GM12873 (cell line): ENCODE measurements at regions not wholly inside any gene's neighbourhood (a gene's known extent, or its start where the extent isn't known, plus 50 kb on each side); places are given as distances from the start of the nearest gene placed in this dataset.

Source experiments
- CTCF ChIP-seq: IDR thresholded peaks from 2 replicates; pipeline ENCODE4 v1.5.1; 2012; ENCODE audit warnings: low read depth, mild to moderate bottlenecking, moderate library complexity, low read length, control low read depth; ENCODE audit not compliant: insufficient read depth; ENCODE audit errors: missing control alignments

- no peak for TF ChIP-seq CTCF
Observed at GRCh38 chr12:124507188-124508109, 60.0 kb downstream of the NCOR2 start.

DNA sequence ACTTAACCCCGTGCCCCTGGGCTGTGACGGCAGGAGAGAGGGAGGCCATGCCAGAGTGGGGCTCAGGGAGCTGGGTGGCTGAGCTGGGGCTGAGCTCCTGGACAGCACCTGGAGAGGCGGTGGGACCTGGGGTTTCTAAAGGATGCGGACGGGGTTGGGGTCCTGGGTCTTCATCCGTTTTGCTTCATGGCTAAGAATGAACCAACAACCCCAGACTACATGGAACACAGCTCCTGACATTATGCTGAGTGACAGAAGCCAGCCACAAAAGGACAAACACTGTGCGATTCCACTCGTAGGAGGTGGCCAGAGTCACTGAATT, 60.6 kb downstream of the NCOR2 start:
- TF ChIP-seq CTCF: no peak

DNA sequence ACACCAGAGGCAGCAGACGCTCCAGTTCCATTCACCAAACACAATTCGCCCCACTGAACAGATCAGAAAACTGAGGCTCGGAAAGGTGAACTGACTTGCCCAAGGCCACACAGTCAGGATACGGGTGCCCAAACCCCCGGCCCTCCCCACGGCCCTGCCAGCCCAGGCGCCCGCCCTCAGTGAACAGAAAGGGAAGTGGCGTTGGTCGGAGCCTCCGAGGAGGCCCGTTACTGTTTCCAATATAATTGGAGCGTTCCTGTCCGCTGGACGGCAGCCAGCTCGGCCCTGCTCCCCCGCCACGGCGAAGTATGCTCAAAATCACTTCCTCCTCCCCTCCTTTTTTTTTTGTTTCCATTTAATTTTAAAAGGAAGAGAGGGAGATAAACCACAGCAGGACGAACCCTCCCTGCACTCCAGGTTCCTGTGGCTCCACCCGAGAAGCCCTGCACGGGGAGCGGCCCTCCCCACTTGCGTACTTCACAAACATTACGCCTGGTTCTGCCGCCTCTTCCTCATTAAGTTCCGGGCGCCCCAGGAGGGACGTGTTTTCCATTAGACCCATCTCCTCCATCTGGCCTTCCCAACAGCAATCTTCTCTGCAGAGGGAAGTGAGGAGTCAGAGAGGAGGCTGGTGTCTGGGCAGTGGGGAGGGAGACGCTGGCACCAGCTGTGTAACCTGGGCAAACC, 61.1 kb downstream of the NCOR2 start:
- TF ChIP-seq CTCF: no peak

- TF ChIP-seq CTCF: no peak
Observed at GRCh38 chr12:124505001-124505818, 62.2 kb downstream of the NCOR2 start.

DNA sequence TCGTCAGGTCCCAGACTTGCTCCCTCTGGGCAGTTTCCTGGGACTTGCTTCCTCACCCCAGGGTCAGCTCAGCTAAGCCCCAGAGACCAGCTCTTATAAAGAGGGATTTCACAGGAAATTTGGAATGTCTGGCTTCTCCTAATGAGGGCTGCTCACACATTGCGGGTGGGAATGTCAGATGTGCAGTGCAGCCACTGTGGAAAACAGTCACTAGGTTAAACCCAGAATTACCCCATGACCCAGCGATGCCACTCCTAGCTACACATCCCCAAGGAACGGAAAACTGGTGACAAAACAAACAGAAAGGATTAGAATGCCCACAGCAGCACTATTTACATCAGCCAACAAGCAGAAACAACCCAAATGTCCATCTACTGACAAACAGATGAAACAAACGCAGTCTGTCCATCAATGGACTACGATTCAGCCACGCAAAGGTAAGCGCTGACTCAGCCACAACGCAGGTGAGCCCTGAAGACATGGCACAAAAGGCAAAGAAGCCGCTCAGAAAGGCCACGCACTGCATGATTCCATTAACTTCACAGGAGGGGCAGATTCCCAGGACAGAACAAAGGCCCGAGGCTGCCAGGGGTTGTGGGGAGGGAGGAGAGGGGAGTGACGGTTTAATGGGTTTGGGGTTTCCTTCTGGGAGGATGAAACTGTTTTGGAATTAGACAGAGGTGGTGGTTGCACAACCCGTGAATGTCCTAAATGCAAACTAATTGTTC, 63.0 kb downstream of the NCOR2 start:
- no peak for TF ChIP-seq CTCF

GRCh38 chr12:124503305-124503704, 64.1 kb downstream of the NCOR2 start:
- no peak for TF ChIP-seq CTCF
